ENCODE measurements at regions not wholly inside any gene's neighbourhood (a gene's known extent, or its start where the extent isn't known, plus 50 kb on each side); places are given as distances from the start of the nearest gene placed in this dataset.

GRCh38 chr2:234423884-234424283 is 73.0 kb downstream of the ARL4C start:
- Histone ChIP-seq H3K27ac (ENCODE audit: insufficient read depth, low read depth, low read length) (no peak overlapping the region), H3K9me1 (replicated peaks; ENCODE audit: control insufficient read depth, extremely low read depth, insufficient read depth, low read length) (no peaks in the 10 kb centered on the region), H3K27me3 (ENCODE audit: control insufficient read depth in 2 of 2, insufficient read depth in 2 of 2, low read length in 2 of 2) (no peaks in the 10 kb centered on the region), H3K4me1 (ENCODE audit: control insufficient read depth, extremely low read depth, insufficient read depth, low read length) (peaks cover 41% of the 10 kb centered on the region), H4K20me1 (replicated peaks; ENCODE audit: control insufficient read depth, extremely low read depth, insufficient read depth, low read length) (no peaks in the 10 kb centered on the region), H3K4me3 (replicated peaks in 1 of 3; ENCODE audit: insufficient read depth in 1 of 3, low read depth in 1 of 3, low read length in 3 of 3) (no peak overlapping the region), H2AFZ (ENCODE audit: low read depth, low read length) (no peak overlapping the region), H3K79me2 (ENCODE audit: control insufficient read depth, insufficient read depth, low read length) (no peaks in the 10 kb centered on the region), H3K36me3 (ENCODE audit: control insufficient read depth in 2 of 2, extremely low read depth in 1 of 2, insufficient read depth in 2 of 2, low read length in 2 of 2) (no peaks in the 10 kb centered on the region), H3K9me3 (replicated peaks; ENCODE audit: control insufficient read depth, insufficient read depth, low read length) (no peaks in the 10 kb centered on the region), H3K4me2 (ENCODE audit: insufficient read depth, low read length) (no peak overlapping the region), H3K9ac (replicated peaks; ENCODE audit: extremely low read depth, insufficient read depth, low read length) (no peak overlapping the region)
- dilution Hi-C loops (cut with MboI; ENCODE audit: extremely low pct_ligation_motif_present, low sequenced_read_pairs) = no loop called here
- TF ChIP-seq EZH2 (IDR thresholded peaks at IDR 0.05; ENCODE audit: borderline replicate concordance, low read depth, low read length, severe bottlenecking) (no peak), JUN (IDR thresholded peaks at IDR 0.05; ENCODE audit: borderline replicate concordance, insufficient read depth, insufficient read length, low read depth) (no peak), CTCF (IDR thresholded peaks at IDR 0.05; ENCODE audit: extremely low read depth in 1 of 2, insufficient read depth in 1 of 2, low read depth in 1 of 2, low read length in 2 of 2) (no peak)
- intact Hi-C loops (cut with micrococcal nuclease) = loop anchor here (5.0 to 10.0 kb wide), 4 partner anchors 167 to 628 kb away; no protein-coding TSS in a partner anchor
- POLR2A ChIA-PET = no interaction called here
- BruUV-seq (replicated peaks) = no TSS peak
- no peak for FAIRE-seq
- DNase-seq (ENCODE audit: low read depth, low spot score) = no peak
- CTCF ChIA-PET = interaction anchor here (3.8 kb wide), 1 partner anchor 72 kb away, joined by 22 read pairs; the partner anchor contains the start of gene ARL4C

- no peaks in the 10 kb centered on the region for H3K9me3 ChIP-seq (replicated peaks; ENCODE audit: control insufficient read depth, insufficient read depth, low read length)
- no peaks in the 10 kb centered on the region for H3K79me2 ChIP-seq (ENCODE audit: control insufficient read depth, insufficient read depth, low read length)
- H3K9me1 ChIP-seq (replicated peaks; ENCODE audit: control insufficient read depth, extremely low read depth, insufficient read depth, low read length) = no peaks in the 10 kb centered on the region
- H3K27me3 ChIP-seq (ENCODE audit: control insufficient read depth in 2 of 2, insufficient read depth in 2 of 2, low read length in 2 of 2) = no peaks in the 10 kb centered on the region
- intact Hi-C loops (cut with micrococcal nuclease) (loop anchor here (1.0 to 10.0 kb wide), 8 partner anchors 18 to 629 kb away; no protein-coding TSS in a partner anchor), dilution Hi-C loops (cut with MboI; ENCODE audit: extremely low pct_ligation_motif_present, low sequenced_read_pairs) (no loop called here)
- no peaks in the 10 kb centered on the region for H4K20me1 ChIP-seq (replicated peaks; ENCODE audit: control insufficient read depth, extremely low read depth, insufficient read depth, low read length)
- peaks cover 38% of the 10 kb centered on the region for H3K4me1 ChIP-seq (ENCODE audit: control insufficient read depth, extremely low read depth, insufficient read depth, low read length)
- H3K9ac ChIP-seq (replicated peaks; ENCODE audit: extremely low read depth, insufficient read depth, low read length) = no peak overlapping the region
- TF ChIP-seq MYC (IDR thresholded peaks at IDR 0.05; ENCODE audit: low read depth, low read length) (no peak), POLR2AphosphoS5 (IDR thresholded peaks at IDR 0.05; ENCODE audit: insufficient read depth, low read depth, low read length) (no peak), POLR2A (IDR thresholded peaks at IDR 0.05; ENCODE audit: low read depth, low read length) (no peak), JUN (IDR thresholded peaks at IDR 0.05; ENCODE audit: borderline replicate concordance, insufficient read depth, insufficient read length, low read depth) (no peak), FOS (IDR thresholded peaks at IDR 0.05; ENCODE audit: borderline replicate concordance, insufficient read depth, low read length) (no peak), MAX (IDR thresholded peaks at IDR 0.05; ENCODE audit: insufficient read depth, insufficient read length) (no peak), CTCF (IDR thresholded peaks at IDR 0.05; ENCODE audit: extremely low read depth in 1 of 2, insufficient read depth in 1 of 2, low read depth in 1 of 2, low read length in 2 of 2) (no peak), GATA2 (IDR thresholded peaks at IDR 0.05; ENCODE audit: insufficient read depth, insufficient read length, low read depth, low read length) (no peak), EZH2 (IDR thresholded peaks at IDR 0.05; ENCODE audit: borderline replicate concordance, low read depth, low read length, severe bottlenecking) (no peak)
- no peak overlapping the region for H2AFZ ChIP-seq (ENCODE audit: low read depth, low read length)
- DNase-seq (ENCODE audit: low read depth, low spot score) = no peak
- POLR2A ChIA-PET = no interaction called here
- no TSS peak for BruUV-seq (replicated peaks)
- no peak for FAIRE-seq
- no peak overlapping the region for H3K4me2 ChIP-seq (ENCODE audit: insufficient read depth, low read length)
- H3K27ac ChIP-seq (ENCODE audit: insufficient read depth, low read depth, low read length) = no peak overlapping the region
- no peaks in the 10 kb centered on the region for H3K36me3 ChIP-seq (ENCODE audit: control insufficient read depth in 2 of 2, extremely low read depth in 1 of 2, insufficient read depth in 2 of 2, low read length in 2 of 2)
- CTCF ChIA-PET = interaction anchor here (0.7 to 3.8 kb wide), 9 partner anchors 10 to 557 kb away, joined by 3 to 22 read pairs (median 4); partner anchors contain the start of gene ARL4C
- no peak overlapping the region for H3K4me3 ChIP-seq (replicated peaks in 1 of 3; ENCODE audit: insufficient read depth in 1 of 3, low read depth in 1 of 3, low read length in 3 of 3)
Observed at GRCh38 chr2:234422981-234423431, 73.9 kb downstream of the ARL4C start.
